Hematopoietic multipotent progenitor cell treated with erythropoietin and hydrocortisone succinate and interleukin-3 and kit ligand, for 8 days (in vitro differentiated cells): ENCODE measurements at regions not wholly inside any gene's neighbourhood (a gene's known extent, or its start where the extent isn't known, plus 50 kb on each side); places are given as distances from the start of the nearest gene placed in this dataset.

Experiments
- DNase-seq: peaks from one replicate; pipeline ENCODE4 v3.0.0-alpha.2; 2015

DNA sequence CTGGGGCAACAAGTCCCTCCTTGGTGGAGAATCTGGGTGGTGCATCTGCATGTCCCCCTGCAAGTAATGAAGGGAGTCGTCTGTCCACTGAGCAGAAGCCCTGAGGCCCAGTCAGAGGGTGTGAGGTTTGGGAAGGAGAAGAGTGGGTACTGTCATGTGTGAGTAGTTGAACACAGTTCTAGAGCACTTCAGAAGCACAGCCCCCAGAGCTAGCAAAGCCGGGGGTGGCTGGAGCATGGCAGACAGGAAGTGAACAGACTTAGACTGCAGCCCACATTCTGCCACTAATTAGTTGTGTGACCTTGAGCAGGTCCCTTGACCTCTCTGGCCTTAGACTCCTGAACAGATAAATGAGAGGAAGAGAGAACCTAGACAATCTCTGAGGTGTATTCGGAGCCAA is 207.6 kb downstream of the UACA start:
- no peak for DNase-seq

DNA sequence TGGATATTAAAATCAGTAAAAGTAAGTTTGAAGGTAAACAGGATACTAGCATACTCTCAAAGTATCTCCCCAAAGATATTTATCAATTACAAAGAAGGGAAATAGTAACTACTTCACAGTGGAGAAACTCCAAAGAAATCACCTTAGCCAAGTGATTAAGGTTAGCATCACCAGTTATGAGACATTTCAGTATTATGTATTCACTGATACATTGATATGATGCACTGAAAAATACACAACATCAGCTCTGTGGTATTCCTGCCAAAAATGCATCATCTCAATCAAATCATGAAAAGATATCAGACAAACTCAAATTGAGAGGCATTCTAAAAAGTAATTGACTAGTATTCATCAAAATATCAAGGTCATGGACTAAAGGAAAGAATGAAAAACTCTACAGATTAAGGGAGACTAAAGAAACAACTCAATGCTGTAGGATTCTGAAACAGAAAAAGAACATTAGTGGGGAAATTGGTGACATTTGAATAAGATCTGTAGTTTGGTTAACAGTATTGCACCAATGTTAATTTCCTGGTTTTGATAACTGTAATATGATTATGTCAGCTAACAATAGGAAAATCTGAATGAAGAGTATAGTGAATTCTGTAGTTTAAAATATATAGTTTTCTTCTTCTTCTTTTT is 215.4 kb downstream of the UACA start:
- DNase-seq: no peak

GRCh38 chr15:70545526-70545925 is 217.8 kb downstream of the UACA start:
- DNase-seq: no peak

- no peak for DNase-seq
Observed at GRCh38 chr15:70541511-70541910, 221.8 kb downstream of the UACA start.

DNA sequence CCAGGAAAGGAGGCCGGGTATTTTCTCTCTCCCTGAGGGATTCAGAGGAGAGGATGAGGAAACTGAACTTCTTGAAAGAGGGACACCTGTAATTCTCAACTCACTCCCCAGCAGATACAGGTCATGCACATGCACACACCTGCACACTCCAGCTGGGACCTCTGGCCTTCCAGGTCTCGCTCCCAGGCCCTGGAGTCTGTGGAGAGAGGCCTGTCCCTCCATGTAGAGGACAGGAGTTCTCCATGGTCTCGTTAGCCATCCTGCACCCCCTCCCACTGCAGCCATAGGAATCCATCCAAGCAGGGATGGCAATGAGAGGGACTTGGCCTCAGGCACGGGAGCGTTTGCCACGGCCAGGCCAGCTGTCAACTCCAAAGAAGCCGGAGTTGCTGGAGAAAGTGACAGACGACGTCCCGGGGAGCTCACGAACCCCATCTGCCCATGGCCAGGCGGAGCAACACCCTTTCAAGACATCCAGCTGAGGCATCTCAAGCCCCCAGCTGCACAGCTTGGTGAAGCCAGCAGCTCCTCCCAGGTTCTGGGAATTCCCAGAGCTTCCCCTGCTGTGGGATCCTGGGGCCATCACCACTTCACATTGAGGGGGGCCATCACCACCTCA is 223.3 kb downstream of the UACA start:
- DNase-seq: no peak

DNA sequence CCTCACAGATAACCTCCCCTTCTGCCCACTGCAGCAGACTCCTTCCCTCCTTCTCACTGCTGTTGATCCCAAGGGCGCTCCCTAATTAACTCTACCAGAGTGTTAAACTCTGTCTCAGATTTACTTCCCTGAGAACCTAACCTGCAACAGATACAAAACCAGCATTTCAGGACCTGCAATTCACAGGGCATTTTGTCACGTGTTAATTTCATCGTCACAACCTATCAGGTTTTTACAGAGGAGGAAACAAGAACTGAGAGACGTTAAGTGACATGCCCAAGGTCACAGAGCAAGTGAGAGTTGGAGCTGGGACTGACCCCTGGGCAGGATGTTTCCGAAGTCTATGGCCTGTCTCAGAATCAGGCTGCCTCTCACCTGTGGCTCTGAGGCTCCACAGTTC is 223.9 kb downstream of the UACA start:
- DNase-seq: no peak

DNA sequence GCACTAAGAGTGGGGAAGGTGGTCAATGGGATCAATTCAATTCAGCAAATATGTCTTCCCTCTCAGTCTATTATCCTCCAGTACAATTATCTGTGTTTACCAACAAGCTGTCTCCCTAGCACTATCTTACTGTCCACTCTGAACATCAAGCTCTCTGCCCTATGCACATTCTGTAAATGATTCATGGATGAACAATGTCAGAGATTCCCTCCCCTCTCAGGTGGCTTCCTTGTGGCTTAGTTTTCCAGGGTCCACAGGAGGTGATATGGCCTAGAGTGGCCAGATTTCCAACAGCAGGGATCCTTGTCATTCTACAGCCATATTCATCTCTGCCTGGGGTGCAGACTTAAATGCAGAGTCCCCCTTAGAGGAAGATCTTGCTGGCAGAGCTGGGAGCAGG is 225.1 kb downstream of the UACA start:
- no peak for DNase-seq

DNA sequence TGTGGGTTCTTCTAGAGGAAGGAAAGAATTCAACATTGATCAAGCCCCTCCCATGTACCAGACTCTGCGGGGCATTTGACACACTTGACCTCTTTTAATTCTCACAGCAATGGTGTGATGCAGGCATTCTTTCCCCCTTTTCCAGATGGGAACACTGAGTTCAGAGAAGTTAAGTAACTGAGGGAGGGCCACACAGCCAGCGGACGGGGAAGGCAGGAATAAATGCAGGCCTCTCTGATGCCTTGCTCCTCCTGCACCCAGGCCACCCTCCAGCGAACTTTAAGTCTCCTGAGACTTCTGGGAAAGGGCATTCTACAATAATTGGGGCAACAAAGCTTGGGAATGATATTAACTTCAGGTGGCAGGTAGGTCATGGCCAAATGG is 227.4 kb downstream of the UACA start:
- no peak for DNase-seq

DNA sequence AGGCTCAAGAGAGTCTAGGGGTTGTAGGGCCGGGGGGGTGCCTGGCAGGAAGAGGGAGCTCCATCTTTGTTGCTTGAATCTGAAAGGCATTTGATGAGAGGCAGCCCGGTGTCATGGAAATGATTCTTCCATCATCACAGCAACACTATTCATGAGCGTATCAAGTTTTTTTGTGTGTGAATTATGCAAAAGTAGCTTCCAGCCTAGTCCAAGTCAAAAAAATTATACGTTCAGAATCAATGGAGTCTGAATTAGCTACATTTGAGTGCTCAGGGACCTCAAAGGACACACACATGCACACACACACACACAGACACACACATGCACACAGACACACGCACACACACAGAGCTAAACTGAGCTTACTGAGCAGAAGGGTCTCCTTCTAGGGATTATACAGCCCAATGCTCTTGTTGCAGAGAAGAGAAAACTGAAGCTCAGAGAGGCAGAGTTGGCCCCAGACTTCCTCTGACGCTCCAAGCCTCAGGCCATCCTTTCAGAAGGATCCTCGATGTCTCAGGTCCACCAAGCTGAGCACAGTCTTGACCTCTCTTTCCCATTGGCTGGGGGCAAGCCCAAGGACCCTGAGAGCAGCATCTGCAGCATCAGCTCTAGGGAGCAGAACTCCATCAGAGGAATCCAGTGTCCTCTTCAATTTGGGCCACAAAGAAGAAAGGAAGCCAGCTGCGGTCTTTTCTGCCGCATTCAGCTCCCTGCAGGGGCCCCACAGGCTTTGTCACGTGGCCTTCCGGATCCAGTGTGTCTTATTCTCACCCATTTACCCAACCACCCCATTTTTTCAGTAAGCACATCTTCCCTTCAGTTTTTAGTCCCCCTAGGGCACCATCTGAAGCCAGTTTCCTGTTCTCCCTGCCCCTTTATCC is 228.0 kb downstream of the UACA start:
- no peak for DNase-seq

- no peak for DNase-seq
Observed at GRCh38 chr15:70533931-70534742, 229.2 kb downstream of the UACA start.

DNA sequence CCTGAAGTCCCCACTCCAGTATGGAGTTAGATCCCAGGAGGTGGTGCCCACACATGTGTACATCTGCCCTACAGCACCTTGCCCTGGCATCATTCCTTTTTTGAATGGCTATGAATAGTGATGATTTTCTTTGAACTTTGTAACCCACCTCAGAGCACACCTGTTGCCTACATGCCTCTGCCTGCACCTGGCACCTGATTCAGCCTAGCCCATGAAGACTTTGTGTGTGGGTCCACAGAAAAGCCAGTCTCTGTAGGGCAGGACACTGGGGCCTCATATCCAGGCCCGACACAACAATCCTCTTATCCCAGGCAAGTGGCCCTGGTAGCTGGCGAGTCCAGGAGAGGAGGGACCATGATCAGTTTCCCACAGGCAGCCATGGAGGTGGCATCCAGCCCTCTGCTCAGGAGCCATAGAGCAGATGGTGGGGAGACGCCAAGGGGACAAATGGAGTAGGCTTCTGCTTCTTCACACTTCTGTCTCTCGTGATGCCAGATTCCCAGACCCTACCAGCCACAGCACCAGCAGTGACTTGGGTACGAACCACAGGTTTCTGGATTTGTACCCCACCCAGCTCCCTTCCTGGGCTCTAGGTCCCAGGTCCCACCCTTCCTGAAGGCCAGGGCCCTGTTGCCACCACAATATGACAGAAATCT is 230.7 kb downstream of the UACA start:
- DNase-seq: no peak

GRCh38 chr15:70531576-70531975 is 231.8 kb downstream of the UACA start:
- DNase-seq: no peak

DNA sequence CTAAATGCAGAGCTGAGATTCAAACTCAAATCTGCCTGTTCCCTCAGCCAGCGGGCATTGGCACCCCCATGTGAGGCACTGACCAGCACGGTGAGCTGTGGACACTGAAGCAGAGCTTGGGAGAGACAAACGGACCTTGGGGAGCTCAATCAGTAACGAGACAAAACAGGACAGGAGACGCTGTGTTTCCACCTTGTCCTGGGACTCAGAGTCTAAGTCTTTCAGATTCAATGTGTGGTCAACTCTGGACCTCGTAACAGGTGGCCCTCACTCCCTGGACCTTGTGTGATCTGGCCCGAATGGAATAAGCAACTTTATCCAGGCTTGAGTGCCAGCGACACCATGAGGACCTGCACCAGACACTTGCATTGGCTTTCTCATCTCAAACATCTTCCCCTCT is 232.5 kb downstream of the UACA start:
- DNase-seq: no peak

DNA sequence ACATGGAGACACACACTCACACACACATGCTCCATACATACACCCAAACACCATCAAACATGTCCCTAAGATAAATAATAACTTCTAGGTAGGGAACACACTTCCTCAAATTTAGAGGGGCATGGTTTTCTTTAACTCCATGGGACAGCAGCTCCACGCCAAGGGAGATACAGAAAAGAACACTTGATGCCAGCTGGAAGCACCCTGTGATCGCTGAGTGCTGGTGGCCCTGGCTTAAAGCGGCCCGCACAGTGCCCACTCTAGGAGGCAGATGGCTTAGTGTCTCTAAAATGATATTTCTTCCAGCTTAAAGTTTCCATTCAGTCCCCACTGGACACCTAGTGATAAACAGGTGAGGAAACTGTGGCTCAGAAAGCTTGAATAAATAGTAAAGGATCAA is 232.9 kb downstream of the UACA start:
- DNase-seq: no peak

- no peak for DNase-seq
Observed at GRCh38 chr15:70530017-70530499, 233.3 kb downstream of the UACA start.

DNA sequence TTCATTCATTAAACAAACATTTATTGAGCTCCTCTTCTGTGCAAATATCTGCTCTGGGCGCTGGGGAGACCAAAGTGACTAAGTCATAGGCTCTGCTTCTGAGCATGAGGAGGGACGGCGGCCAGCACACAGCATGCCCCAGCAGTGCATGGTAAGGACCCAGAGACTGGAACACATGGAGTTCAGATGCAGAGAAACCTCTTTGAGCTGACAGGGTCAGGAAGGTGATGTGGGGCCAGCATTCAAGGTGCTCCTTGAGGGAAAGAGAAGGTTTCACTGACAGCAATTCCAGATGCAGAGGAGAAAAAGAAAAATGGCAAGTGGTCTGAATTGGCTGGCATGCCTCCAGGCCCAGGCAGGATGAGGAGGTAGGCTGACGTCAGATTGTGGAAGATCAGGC is 234.5 kb downstream of the UACA start:
- no peak for DNase-seq

DNA sequence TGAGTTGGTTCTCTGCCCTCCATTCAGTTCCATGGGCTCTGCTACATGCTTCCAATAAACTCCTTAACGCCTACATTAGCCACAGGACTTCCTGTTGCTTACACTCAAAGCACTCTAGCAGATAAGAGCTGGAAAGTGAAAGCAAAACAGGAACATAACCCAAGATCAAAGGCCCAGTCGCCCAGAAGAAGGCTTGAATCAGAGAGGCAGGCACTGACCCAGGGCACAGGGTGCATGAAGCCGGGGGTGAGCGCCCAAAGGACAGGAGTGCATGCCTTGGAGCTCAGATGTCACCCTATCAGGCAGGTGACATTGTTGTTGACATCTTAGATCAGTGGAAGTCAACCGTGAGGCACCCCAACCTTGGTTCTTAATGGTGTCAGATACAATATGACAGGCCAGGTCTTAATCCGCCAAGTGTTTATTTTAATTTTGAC is 235.1 kb downstream of the UACA start:
- peak; percentile 77 for DNase-seq

- no peak for DNase-seq
Observed at GRCh38 chr15:70526974-70527325, 236.4 kb downstream of the UACA start.

GRCh38 chr15:70526221-70526973 is 237.0 kb downstream of the UACA start:
- no peak for DNase-seq

DNA sequence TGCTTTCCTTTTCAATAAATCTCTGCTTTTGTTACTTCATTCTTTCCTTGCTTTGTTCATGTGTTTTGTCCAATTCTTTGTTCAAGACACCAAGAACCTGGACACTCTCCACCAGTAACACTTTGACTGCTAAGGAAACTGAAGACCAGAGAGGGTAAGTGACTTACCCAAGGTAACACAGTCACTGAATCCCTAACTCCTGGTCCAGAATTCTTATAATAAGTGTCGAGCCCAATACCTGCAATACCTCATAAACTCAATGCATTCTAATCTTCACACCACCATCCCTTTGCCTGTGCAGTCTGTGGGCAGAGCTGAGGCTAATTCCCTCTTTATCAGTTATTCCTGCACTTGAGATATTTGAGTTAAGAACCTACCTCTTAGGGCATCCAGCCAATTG is 237.8 kb downstream of the UACA start:
- DNase-seq: no peak

GRCh38 chr15:70524470-70524869 is 238.9 kb downstream of the UACA start:
- DNase-seq: no peak

DNA sequence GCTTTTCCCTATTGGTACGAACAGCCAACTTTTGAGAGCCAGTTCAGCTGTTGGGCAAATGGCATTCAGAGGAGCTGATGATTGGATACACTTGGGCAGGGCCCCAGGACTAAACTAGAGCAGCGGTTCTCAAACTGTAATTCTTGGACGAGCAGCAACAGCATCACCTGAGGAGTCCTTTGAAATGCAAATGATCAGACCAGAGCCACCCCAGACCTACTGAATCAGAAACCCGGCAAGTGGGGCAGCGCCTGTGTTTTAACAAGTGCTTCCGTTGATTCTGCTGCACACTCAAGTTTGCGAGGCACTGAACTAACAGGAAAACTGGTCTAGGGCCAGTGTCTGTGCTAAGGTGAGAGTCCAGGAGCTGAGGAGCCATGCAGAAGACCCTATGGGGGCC is 239.7 kb downstream of the UACA start:
- DNase-seq: no peak
